T-cell (primary cell): ENCODE measurements at regions not wholly inside any gene's neighbourhood (a gene's known extent, or its start where the extent isn't known, plus 50 kb on each side); places are given as distances from the start of the nearest gene placed in this dataset.

ENCODE experiments used
- ATAC-seq, 4 experiments: fragments of 200-7000 bp in 3 of 4; fragments of 150-1000 bp in 1 of 4; cut with Tn5 transposase; replicated peaks in 1 of 4; 1 replicate in 3 of 4; 2 replicates in 1 of 4; pipeline ENCODE4 v1.10.0; 2021; ENCODE audit warnings: moderate library complexity in 3 of 4, mild to moderate bottlenecking in 2 of 4, moderate number of reproducible peaks in 1 of 4
- CTCF ChIA-PET, 2 donors: fragments of 300-600 bp; sonication (Branson Sonifier 250); formaldehyde crosslinking; loops; one replicate each; lab custom pipeline; 2022; ENCODE audit warnings: antibody characterized with exemption in 2 of 2; lab: Charles Lee
- POLR2A ChIA-PET, 2 donors: fragments of 300-600 bp; sonication (Branson Sonifier 250); formaldehyde crosslinking; loops; one replicate each; lab custom pipeline; 2022; ENCODE audit warnings: antibody characterized with exemption in 2 of 2; lab: Charles Lee
- DNase-seq, 35 experiments: peaks; one replicate each; pipeline versions ENCODE4 v3.0.0 to v3.0.0-alpha.2; 2013 to 2023
- H3K27ac ChIP-seq: one replicate; pipeline ENCODE4 v1.5.1; 2013; ENCODE audit warnings: low read length
- H3K27me3 ChIP-seq, 2 experiments: replicated peaks in 1 of 2; 1 replicate in 1 of 2; 2 replicates in 1 of 2; pipeline versions ENCODE4 v1.6.1 to v1.7.0; 2013; ENCODE audit warnings: low read length in 1 of 2, mixed read lengths in 1 of 2; ENCODE audit not compliant: control insufficient read depth in 2 of 2, insufficient read depth in 2 of 2; ENCODE audit errors: extremely low read depth in 1 of 2
- H3K36me3 ChIP-seq, 2 donors: 1 replicate in 1 of 2; 2 replicates in 1 of 2; pipeline versions ENCODE4 v1.6.1 to v1.7.0; 2013; ENCODE audit warnings: low read length in 1 of 2; ENCODE audit not compliant: control insufficient read depth in 2 of 2, insufficient read depth in 1 of 2; ENCODE audit errors: extremely low read depth in 1 of 2
- H3K4me1 ChIP-seq, 2 experiments: 1 replicate in 1 of 2; 2 replicates in 1 of 2; pipeline versions ENCODE4 v1.6.1 to v1.7.0; 2013; ENCODE audit warnings: low read length in 2 of 2, mixed read lengths in 1 of 2; ENCODE audit not compliant: insufficient read depth in 2 of 2, control insufficient read depth in 1 of 2; ENCODE audit errors: extremely low read depth in 1 of 2
- H3K4me3 ChIP-seq, 2 donors: 1 replicate in 1 of 2; 2 replicates in 1 of 2; pipeline versions ENCODE4 v1.5.1 to v1.7.0; 2013; ENCODE audit warnings: mild to moderate bottlenecking in 2 of 2, low read length in 1 of 2, moderate library complexity in 1 of 2; ENCODE audit not compliant: control insufficient read depth in 1 of 2; ENCODE audit errors: extremely low read depth in 1 of 2
- H3K9me3 ChIP-seq: 2 replicates; pipeline ENCODE4 v1.7.0; 2013
- H3K27ac Mint-ChIP-seq, 2 donors: one replicate each; pipeline ENCODE4 v1.8.0; 2020 to 2021; ENCODE audit warnings: mild to moderate bottlenecking in 2 of 2, mixed read lengths in 2 of 2
- H3K27me3 Mint-ChIP-seq, 2 donors: one replicate each; pipeline ENCODE4 v1.8.0; 2021 to 2022; ENCODE audit warnings: mixed read lengths in 2 of 2
- H3K36me3 Mint-ChIP-seq: one replicate; pipeline ENCODE4 v1.8.0; 2021; ENCODE audit warnings: mixed read lengths
- H3K4me1 Mint-ChIP-seq, 3 donors: one replicate each; pipeline ENCODE4 v1.8.0; 2020 to 2022; ENCODE audit warnings: mixed read lengths in 3 of 3, mild to moderate bottlenecking in 1 of 3
- H3K4me3 Mint-ChIP-seq, 3 donors: one replicate each; pipeline ENCODE4 v1.8.0; 2020 to 2022; ENCODE audit warnings: mild to moderate bottlenecking in 3 of 3, mixed read lengths in 3 of 3, moderate library complexity in 3 of 3
- H3K9me3 Mint-ChIP-seq, 3 donors: one replicate each; pipeline ENCODE4 v1.8.0; 2020 to 2022; ENCODE audit warnings: mixed read lengths in 3 of 3
- WGBS: methylation state at CpG from one replicate; pipeline ENCODE4 v1.1.5; 2013; ENCODE audit warnings: missing lambda C conversion rate; ENCODE audit not compliant: insufficient coverage; 5-methylcytosine and 5-hydroxymethylcytosine counted together

DNA sequence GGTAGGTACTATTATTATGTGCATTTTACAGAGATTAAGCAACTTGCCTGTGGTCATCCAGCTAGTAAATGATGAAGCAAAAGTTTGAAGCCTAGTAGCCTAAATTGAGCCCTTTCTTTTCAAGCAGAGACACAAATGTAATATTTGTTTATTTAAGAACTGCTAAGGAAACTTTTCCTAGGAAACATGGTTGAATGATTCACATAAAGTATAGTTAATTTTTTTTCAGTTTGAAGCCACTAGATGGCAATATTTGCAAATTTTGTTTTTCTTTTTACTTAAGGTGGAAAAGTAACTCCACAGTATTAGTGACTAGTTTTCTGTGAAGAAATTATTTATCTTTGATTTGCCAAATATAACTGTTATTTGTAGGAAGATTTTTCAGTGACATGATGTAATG lies 52.8 kb upstream of the ANKRD17 start:
- H3K27me3 ChIP-seq = no peaks in the 10 kb centered on the region
- H3K36me3 ChIP-seq = no peaks in the 10 kb centered on the region
- no peak overlapping the region for H3K4me3 ChIP-seq
- Mint-ChIP-seq H3K4me3 (no peak overlapping the region), H3K4me1 (no peaks in the 10 kb centered on the region), H3K9me3 (no peaks in the 10 kb centered on the region), H3K27ac (no peak overlapping the region), H3K36me3 (no peaks in the 10 kb centered on the region), H3K27me3 (no peaks in the 10 kb centered on the region)
- H3K9me3 ChIP-seq = no peaks in the 10 kb centered on the region
- DNase-seq = peak in 1 of 35 experiments; percentile 5
- CTCF ChIA-PET = no interaction called here
- no peak overlapping the region for H3K27ac ChIP-seq
- POLR2A ChIA-PET = no interaction called here
- ATAC-seq = no peak
- H3K4me1 ChIP-seq = no peaks in the 10 kb centered on the region

DNA sequence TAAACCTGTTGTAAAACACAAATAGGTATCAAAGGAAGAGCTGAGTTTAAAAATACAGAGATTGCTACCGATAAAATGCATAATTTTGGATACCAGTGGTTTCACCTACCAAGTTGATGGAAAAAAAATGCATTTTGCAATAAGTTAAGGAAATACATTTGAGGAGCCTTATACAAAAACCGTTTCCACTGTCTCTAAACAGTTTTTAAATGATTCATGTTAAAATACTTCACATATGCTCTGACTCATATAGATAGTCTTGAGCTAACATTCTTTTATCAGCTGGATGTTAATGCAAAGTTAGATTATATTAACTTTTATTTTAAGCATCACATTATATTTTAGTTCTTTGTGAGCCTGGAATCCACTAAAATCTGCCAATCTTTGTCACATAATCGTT lies 50.6 kb upstream of the ANKRD17 start:
- DNase-seq (no peak), ATAC-seq (no peak)
- Mint-ChIP-seq H3K4me1 (no peaks in the 10 kb centered on the region), H3K27ac (no peak overlapping the region), H3K27me3 (no peaks in the 10 kb centered on the region), H3K36me3 (no peaks in the 10 kb centered on the region), H3K9me3 (no peaks in the 10 kb centered on the region), H3K4me3 (no peak overlapping the region)
- H3K27ac ChIP-seq = no peak overlapping the region
- H3K36me3 ChIP-seq = no peaks in the 10 kb centered on the region
- no peaks in the 10 kb centered on the region for H3K4me1 ChIP-seq
- no peaks in the 10 kb centered on the region for H3K27me3 ChIP-seq
- H3K9me3 ChIP-seq = no peaks in the 10 kb centered on the region
- CTCF ChIA-PET = interaction anchor here in 1 of 2 donors (0.6 kb wide), 1 partner anchor 982 kb away, joined by 3 read pairs; no protein-coding TSS in a partner anchor
- POLR2A ChIA-PET = no interaction called here
- H3K4me3 ChIP-seq = no peak overlapping the region
- no CpG with 5 or more reads among the region's 3 CpGs for WGBS
